ENCODE measurements at regions not wholly inside any gene's neighbourhood (a gene's known extent, or its start where the extent isn't known, plus 50 kb on each side); places are given as distances from the start of the nearest gene placed in this dataset.

GRCh38 chr5:168066536-168067208 is 224.8 kb upstream of the WWC1 start:
- Histone ChIP-seq H3K36me3 (ENCODE audit: control insufficient read depth, insufficient read depth, low read length) (no peaks in the 10 kb centered on the region), H3K27me3 (ENCODE audit: control insufficient read depth, insufficient read depth, low read length) (no peaks in the 10 kb centered on the region; the same call in 1 of the 2 replicates), H3K4me3 (ENCODE audit: low read length) (no peak overlapping the region)

GRCh38 chr5:168070761-168071160 is 220.7 kb upstream of the WWC1 start:
- H3K4me1 ChIP-seq (ENCODE audit: control insufficient read depth, insufficient read depth, low read length) = no peaks in the 10 kb centered on the region
- no peaks in the 10 kb centered on the region for H3K9me3 ChIP-seq (ENCODE audit: control insufficient read depth, insufficient read depth, low read length)
- no peaks in the 10 kb centered on the region; the same call in 1 of the 2 replicates for H3K27me3 ChIP-seq (ENCODE audit: control insufficient read depth, insufficient read depth, low read length)
- WGBS (ENCODE audit: insufficient coverage, insufficient read length) = no CpG with 5 or more reads among the region's 1 CpG
- H3K36me3 ChIP-seq (ENCODE audit: control insufficient read depth, insufficient read depth, low read length) = no peaks in the 10 kb centered on the region
- H3K4me3 ChIP-seq (ENCODE audit: low read length) = no peak overlapping the region
- no peak for DNase-seq (ENCODE audit: low read depth, low spot score)
- no peak overlapping the region for H3K27ac ChIP-seq (ENCODE audit: low read length)

More at GRCh38 chr5:168066536-168067208, 224.8 kb upstream of the WWC1 start:
- DNase-seq (ENCODE audit: low read depth, low spot score) = no peak
- H3K27ac ChIP-seq (ENCODE audit: low read length) = no peak overlapping the region
- no CpG with 5 or more reads among the region's 5 CpGs for WGBS (ENCODE audit: insufficient coverage, insufficient read length)
- no peaks in the 10 kb centered on the region for H3K9me3 ChIP-seq (ENCODE audit: control insufficient read depth, insufficient read depth, low read length)
- no peaks in the 10 kb centered on the region for H3K4me1 ChIP-seq (ENCODE audit: control insufficient read depth, insufficient read depth, low read length)

DNA sequence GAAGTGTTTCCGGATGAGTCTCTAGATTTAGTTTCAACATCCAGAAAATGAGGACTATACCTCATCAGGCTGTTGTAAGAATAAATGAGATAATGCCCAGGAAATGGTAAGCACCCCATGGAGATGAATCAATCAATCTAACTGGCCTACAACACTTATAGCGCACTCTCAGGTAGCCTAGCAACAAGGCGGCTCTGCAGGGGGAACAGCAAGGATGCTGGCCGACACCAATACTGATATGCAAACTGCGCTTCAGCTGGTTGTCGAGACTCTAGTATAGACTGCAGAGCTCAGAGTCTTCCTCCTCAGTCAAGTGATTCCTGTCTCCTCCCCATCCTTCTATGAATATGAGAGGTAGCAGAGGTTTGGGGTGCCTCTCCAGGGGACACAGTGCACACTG is 218.8 kb upstream of the WWC1 start:
- no peaks in the 10 kb centered on the region for H3K4me1 ChIP-seq (ENCODE audit: control insufficient read depth, insufficient read depth, low read length)
- WGBS (ENCODE audit: insufficient coverage, insufficient read length) = no CpG with 5 or more reads among the region's 6 CpGs
- H3K9me3 ChIP-seq (ENCODE audit: control insufficient read depth, insufficient read depth, low read length) = no peaks in the 10 kb centered on the region
- no peaks in the 10 kb centered on the region for H3K36me3 ChIP-seq (ENCODE audit: control insufficient read depth, insufficient read depth, low read length)
- no peaks in the 10 kb centered on the region for H3K27me3 ChIP-seq (ENCODE audit: control insufficient read depth, insufficient read depth, low read length)
- no peak for DNase-seq (ENCODE audit: low read depth, low spot score)
- H3K27ac ChIP-seq (ENCODE audit: low read length) = no peak overlapping the region
- no peak overlapping the region for H3K4me3 ChIP-seq (ENCODE audit: low read length)

- Histone ChIP-seq H3K9me3 (ENCODE audit: control insufficient read depth, insufficient read depth, low read length) (no peaks in the 10 kb centered on the region), H3K27me3 (ENCODE audit: control insufficient read depth, insufficient read depth, low read length) (no peaks in the 10 kb centered on the region), H3K4me3 (ENCODE audit: low read length) (no peak overlapping the region), H3K4me1 (ENCODE audit: control insufficient read depth, insufficient read depth, low read length) (no peaks in the 10 kb centered on the region), H3K27ac (ENCODE audit: low read length) (no peak overlapping the region), H3K36me3 (ENCODE audit: control insufficient read depth, insufficient read depth, low read length) (no peaks in the 10 kb centered on the region)
- no CpG with 5 or more reads among the region's 5 CpGs for WGBS (ENCODE audit: insufficient coverage, insufficient read length)
- no peak for DNase-seq (ENCODE audit: low read depth, low spot score)
Measured at GRCh38 chr5:168073311-168073710, 218.1 kb upstream of the WWC1 start.

DNA sequence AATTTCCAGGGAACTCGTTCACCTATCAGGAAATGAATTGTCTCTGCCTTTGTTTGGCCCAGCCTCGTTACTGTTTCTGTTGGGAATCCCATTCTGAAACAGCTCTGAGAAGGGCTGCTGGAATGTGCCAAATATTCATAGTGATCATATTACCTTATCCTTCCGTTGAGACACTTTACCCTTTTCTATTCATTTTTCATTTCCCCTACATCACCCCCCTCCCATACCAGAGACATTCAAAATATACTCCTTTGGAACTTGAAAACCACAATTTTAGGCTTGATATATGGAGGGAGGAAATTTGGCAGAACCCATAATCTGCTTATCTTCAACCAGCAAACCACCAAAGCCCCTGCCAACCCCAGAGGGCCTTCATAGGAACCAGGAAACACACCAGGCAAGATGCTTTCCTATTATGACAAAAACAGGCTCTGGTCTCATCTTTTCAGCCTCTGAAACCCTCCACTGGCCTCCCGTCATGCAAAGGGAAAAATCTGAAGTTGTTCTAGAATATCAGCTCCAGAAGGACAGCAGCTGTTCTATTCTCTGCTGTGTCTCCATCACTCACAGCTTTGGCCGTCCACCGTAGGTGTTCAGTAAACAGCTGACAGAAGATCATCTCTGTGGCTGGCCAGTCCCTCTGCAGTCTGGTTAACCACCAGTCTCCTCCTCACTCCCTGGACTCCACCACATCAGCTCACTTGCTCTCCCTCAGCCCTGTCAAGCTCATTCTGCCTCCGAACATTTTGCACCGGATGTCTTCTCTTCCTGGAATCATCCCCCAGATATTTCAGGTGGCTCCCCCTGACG is 217.2 kb upstream of the WWC1 start:
- no peak overlapping the region for H3K4me3 ChIP-seq (ENCODE audit: low read length)
- H3K4me1 ChIP-seq (ENCODE audit: control insufficient read depth, insufficient read depth, low read length) = no peaks in the 10 kb centered on the region
- no peak for DNase-seq (ENCODE audit: low read depth, low spot score)
- no peaks in the 10 kb centered on the region for H3K9me3 ChIP-seq (ENCODE audit: control insufficient read depth, insufficient read depth, low read length)
- H3K27ac ChIP-seq (ENCODE audit: low read length) = no peak overlapping the region
- WGBS (ENCODE audit: insufficient coverage, insufficient read length) = 100% methylated on average over 1 of the region's 9 CpGs
- no peaks in the 10 kb centered on the region for H3K36me3 ChIP-seq (ENCODE audit: control insufficient read depth, insufficient read depth, low read length)
- H3K27me3 ChIP-seq (ENCODE audit: control insufficient read depth, insufficient read depth, low read length) = no peaks in the 10 kb centered on the region

GRCh38 chr5:168075387-168075786 is 216.1 kb upstream of the WWC1 start:
- DNase-seq (ENCODE audit: low read depth, low spot score) = no peak
- Histone ChIP-seq H3K9me3 (ENCODE audit: control insufficient read depth, insufficient read depth, low read length) (no peaks in the 10 kb centered on the region), H3K4me3 (ENCODE audit: low read length) (no peak overlapping the region), H3K4me1 (ENCODE audit: control insufficient read depth, insufficient read depth, low read length) (no peaks in the 10 kb centered on the region), H3K27me3 (ENCODE audit: control insufficient read depth, insufficient read depth, low read length) (no peaks in the 10 kb centered on the region), H3K36me3 (ENCODE audit: control insufficient read depth, insufficient read depth, low read length) (no peaks in the 10 kb centered on the region), H3K27ac (ENCODE audit: low read length) (no peak overlapping the region)
- WGBS (ENCODE audit: insufficient coverage, insufficient read length) = no CpG with 5 or more reads among the region's 3 CpGs

- H3K27me3 ChIP-seq (ENCODE audit: control insufficient read depth, insufficient read depth, low read length) = no peaks in the 10 kb centered on the region
- DNase-seq (ENCODE audit: low read depth, low spot score) = no peak
- no peaks in the 10 kb centered on the region for H3K4me1 ChIP-seq (ENCODE audit: control insufficient read depth, insufficient read depth, low read length)
- no peak overlapping the region for H3K27ac ChIP-seq (ENCODE audit: low read length)
- no peaks in the 10 kb centered on the region for H3K9me3 ChIP-seq (ENCODE audit: control insufficient read depth, insufficient read depth, low read length)
- H3K36me3 ChIP-seq (ENCODE audit: control insufficient read depth, insufficient read depth, low read length) = no peaks in the 10 kb centered on the region
- WGBS (ENCODE audit: insufficient coverage, insufficient read length) = no CpG with 5 or more reads among the region's 2 CpGs
- H3K4me3 ChIP-seq (ENCODE audit: low read length) = no peak overlapping the region
Measured at GRCh38 chr5:168076561-168076991, 214.9 kb upstream of the WWC1 start.

GRCh38 chr5:168085261-168086031 is 206.0 kb upstream of the WWC1 start:
- Histone ChIP-seq H3K9me3 (ENCODE audit: control insufficient read depth, insufficient read depth, low read length) (no peaks in the 10 kb centered on the region; the same call in 1 of the 2 replicates), H3K27me3 (ENCODE audit: control insufficient read depth, insufficient read depth, low read length) (no peaks in the 10 kb centered on the region), H3K4me1 (ENCODE audit: control insufficient read depth, insufficient read depth, low read length) (no peaks in the 10 kb centered on the region), H3K27ac (ENCODE audit: low read length) (no peak overlapping the region), H3K4me3 (ENCODE audit: low read length) (no peak overlapping the region), H3K36me3 (ENCODE audit: control insufficient read depth, insufficient read depth, low read length) (no peaks in the 10 kb centered on the region)
- no peak for DNase-seq (ENCODE audit: low read depth, low spot score)
- WGBS (ENCODE audit: insufficient coverage, insufficient read length) = no CpG with 5 or more reads among the region's 9 CpGs

GRCh38 chr5:168086104-168086610 is 205.3 kb upstream of the WWC1 start:
- no peaks in the 10 kb centered on the region for H3K27me3 ChIP-seq (ENCODE audit: control insufficient read depth, insufficient read depth, low read length)
- H3K36me3 ChIP-seq (ENCODE audit: control insufficient read depth, insufficient read depth, low read length) = no peaks in the 10 kb centered on the region
- no CpG with 5 or more reads among the region's 11 CpGs for WGBS (ENCODE audit: insufficient coverage, insufficient read length)
- no peaks in the 10 kb centered on the region; the same call in 1 of the 2 replicates for H3K9me3 ChIP-seq (ENCODE audit: control insufficient read depth, insufficient read depth, low read length)
- no peaks in the 10 kb centered on the region for H3K4me1 ChIP-seq (ENCODE audit: control insufficient read depth, insufficient read depth, low read length)
- no peak overlapping the region for H3K4me3 ChIP-seq (ENCODE audit: low read length)
- H3K27ac ChIP-seq (ENCODE audit: low read length) = no peak overlapping the region
- DNase-seq (ENCODE audit: low read depth, low spot score) = no peak

- Histone ChIP-seq H3K9me3 (ENCODE audit: control insufficient read depth, insufficient read depth, low read length) (no peaks in the 10 kb centered on the region; the same call in 1 of the 2 replicates), H3K27me3 (ENCODE audit: control insufficient read depth, insufficient read depth, low read length) (no peaks in the 10 kb centered on the region), H3K4me1 (ENCODE audit: control insufficient read depth, insufficient read depth, low read length) (no peaks in the 10 kb centered on the region), H3K27ac (ENCODE audit: low read length) (no peak overlapping the region), H3K4me3 (ENCODE audit: low read length) (no peak overlapping the region), H3K36me3 (ENCODE audit: control insufficient read depth, insufficient read depth, low read length) (no peaks in the 10 kb centered on the region)
- no peak for DNase-seq (ENCODE audit: low read depth, low spot score)
- no CpG with 5 or more reads among the region's 2 CpGs for WGBS (ENCODE audit: insufficient coverage, insufficient read length)
Measured at GRCh38 chr5:168086746-168087145, 204.7 kb upstream of the WWC1 start.
